ENCODE measurements at regions not wholly inside any gene's neighbourhood (a gene's known extent, or its start where the extent isn't known, plus 50 kb on each side); places are given as distances from the start of the nearest gene placed in this dataset.
"Not testable (repeated sequence)": the region's sequence is repeated elsewhere in the genome, so short reads cannot be mapped to it uniquely, and the experiment has no call there.

- not testable (repeated sequence) for TF ChIP-seq POLR2A, CTCF (IDR thresholded peaks at IDR 0.05)
These were observed 63.6 kb upstream of the NOTCH2NLA start for GRCh38 chr1:146292424-146292823.
